ENCODE measurements at regions not wholly inside any gene's neighbourhood (a gene's known extent, or its start where the extent isn't known, plus 50 kb on each side); places are given as distances from the start of the nearest gene placed in this dataset.
A peak's percentile ranks its signal among the peaks of the same experiment; 100 is the strongest.

GRCh38 chr4:14668296-14668695, 334.0 kb upstream of the CPEB2 start:
- DNase-seq, result no peak

GRCh38 chr4:14669371-14669770, 332.9 kb upstream of the CPEB2 start:
- DNase-seq, result no peak

GRCh38 chr4:14671146-14671545, 331.1 kb upstream of the CPEB2 start:
- DNase-seq, result no peak

- DNase-seq, result no peak
Measured at GRCh38 chr4:14675279-14675985, 326.8 kb upstream of the CPEB2 start.

- no peak for DNase-seq
Measured at GRCh38 chr4:14679906-14680305, 322.4 kb upstream of the CPEB2 start.

- no peak for DNase-seq
Measured at GRCh38 chr4:14681330-14681729, 321.0 kb upstream of the CPEB2 start.

GRCh38 chr4:14693728-14694127, 308.6 kb upstream of the CPEB2 start:
- DNase-seq, result no peak

GRCh38 chr4:14695095-14695845, 307.0 kb upstream of the CPEB2 start:
- DNase-seq, result no peak

- DNase-seq, result no peak
Measured at GRCh38 chr4:14700083-14700482, 302.2 kb upstream of the CPEB2 start.

GRCh38 chr4:14700544-14700943, 301.7 kb upstream of the CPEB2 start:
- no peak for DNase-seq

- no peak for DNase-seq
Measured at GRCh38 chr4:14701389-14701788, 300.9 kb upstream of the CPEB2 start.

GRCh38 chr4:14701896-14702295, 300.4 kb upstream of the CPEB2 start:
- no peak for DNase-seq

GRCh38 chr4:14708574-14708973, 293.7 kb upstream of the CPEB2 start:
- DNase-seq, result no peak

GRCh38 chr4:14711259-14711658, 291.0 kb upstream of the CPEB2 start:
- no peak for DNase-seq

- DNase-seq, result no peak
Measured at GRCh38 chr4:14716691-14717090, 285.6 kb upstream of the CPEB2 start.

GRCh38 chr4:14719053-14719452, 283.2 kb upstream of the CPEB2 start:
- DNase-seq, result no peak

- DNase-seq, result peak; percentile 14 to 31
Measured at GRCh38 chr4:14726441-14726840, 275.8 kb upstream of the CPEB2 start.

- DNase-seq, result peak in 1 of 2 experiments; percentile 4
Measured at GRCh38 chr4:14726877-14727361, 275.4 kb upstream of the CPEB2 start.

- DNase-seq, result no peak
Measured at GRCh38 chr4:14729282-14730000, 272.8 kb upstream of the CPEB2 start.

- no peak for DNase-seq
Measured at GRCh38 chr4:14742054-14742453, 260.2 kb upstream of the CPEB2 start.

- DNase-seq, result no peak
Measured at GRCh38 chr4:14743172-14743571, 259.1 kb upstream of the CPEB2 start.

- no peak for DNase-seq
Measured at GRCh38 chr4:14743601-14744000, 258.7 kb upstream of the CPEB2 start.

GRCh38 chr4:14744346-14744745, 257.9 kb upstream of the CPEB2 start:
- DNase-seq, result no peak

- no peak for DNase-seq
Measured at GRCh38 chr4:14749910-14750309, 252.4 kb upstream of the CPEB2 start.
